Neural progenitor cell (in vitro differentiated cells): ENCODE measurements at regions not wholly inside any gene's neighbourhood (a gene's known extent, or its start where the extent isn't known, plus 50 kb on each side); places are given as distances from the start of the nearest gene placed in this dataset.

Source experiments
- EZH2phosphoT487 ChIP-seq: fragments of 200-600 bp; sonication (generic); IDR thresholded peaks from 2 replicates; pipeline ENCODE4 v1.6.1; 2017; ENCODE audit warnings: antibody characterized with exemption
- TF ChIP-seq, protein P1 (sequence below): fragments of 200-600 bp; sonication (generic); IDR thresholded peaks from 2 replicates; pipeline ENCODE4 v1.5.1; 2017; ENCODE audit warnings: antibody characterized with exemption, mild to moderate bottlenecking

GRCh38 chr6:95676011-95676628 lies 98.8 kb downstream of the MANEA start:
- TF ChIP-seq, protein P1, sequence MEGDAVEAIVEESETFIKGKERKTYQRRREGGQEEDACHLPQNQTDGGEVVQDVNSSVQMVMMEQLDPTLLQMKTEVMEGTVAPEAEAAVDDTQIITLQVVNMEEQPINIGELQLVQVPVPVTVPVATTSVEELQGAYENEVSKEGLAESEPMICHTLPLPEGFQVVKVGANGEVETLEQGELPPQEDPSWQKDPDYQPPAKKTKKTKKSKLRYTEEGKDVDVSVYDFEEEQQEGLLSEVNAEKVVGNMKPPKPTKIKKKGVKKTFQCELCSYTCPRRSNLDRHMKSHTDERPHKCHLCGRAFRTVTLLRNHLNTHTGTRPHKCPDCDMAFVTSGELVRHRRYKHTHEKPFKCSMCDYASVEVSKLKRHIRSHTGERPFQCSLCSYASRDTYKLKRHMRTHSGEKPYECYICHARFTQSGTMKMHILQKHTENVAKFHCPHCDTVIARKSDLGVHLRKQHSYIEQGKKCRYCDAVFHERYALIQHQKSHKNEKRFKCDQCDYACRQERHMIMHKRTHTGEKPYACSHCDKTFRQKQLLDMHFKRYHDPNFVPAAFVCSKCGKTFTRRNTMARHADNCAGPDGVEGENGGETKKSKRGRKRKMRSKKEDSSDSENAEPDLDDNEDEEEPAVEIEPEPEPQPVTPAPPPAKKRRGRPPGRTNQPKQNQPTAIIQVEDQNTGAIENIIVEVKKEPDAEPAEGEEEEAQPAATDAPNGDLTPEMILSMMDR: no peak
- TF ChIP-seq EZH2phosphoT487: no peak
